Suprapubic skin (tissue), 4 donors: ENCODE measurements at regions not wholly inside any gene's neighbourhood (a gene's known extent, or its start where the extent isn't known, plus 50 kb on each side); places are given as distances from the start of the nearest gene placed in this dataset.

Experiments used
- CTCF ChIP-seq, 2 donors: fragments of 200-600 bp in 1 of 2; fragments of 450-650 bp in 1 of 2; sonication (generic) in 1 of 2; IDR thresholded peaks; one replicate each; pipeline ENCODE4 v1.5.1; 2016 to 2019; ENCODE audit warnings: antibody characterized with exemption in 2 of 2, mild to moderate bottlenecking in 1 of 2, moderate library complexity in 1 of 2
- POLR2A ChIP-seq, 2 donors: fragments of 450-650 bp; IDR thresholded peaks; one replicate each; pipeline ENCODE4 v1.6.1; 2017; ENCODE audit warnings: antibody characterized with exemption in 2 of 2, mild to moderate bottlenecking in 2 of 2, moderate library complexity in 2 of 2
- POLR2AphosphoS5 ChIP-seq, 3 donors: sonication (generic); formaldehyde crosslinking; IDR thresholded peaks; one replicate each; pipeline ENCODE4 v1.6.1; 2017; ENCODE audit warnings: antibody characterized with exemption in 3 of 3

GRCh38 chr4:154942176-154942575 is 161.1 kb downstream of the RBM46 start:
- TF ChIP-seq CTCF (IDR thresholded peaks at IDR 0.05) (no peak), POLR2AphosphoS5 (IDR thresholded peaks at IDR 0.05) (no peak), POLR2A (IDR thresholded peaks at IDR 0.05) (no peak)
